H1 (cell line): ENCODE measurements at regions not wholly inside any gene's neighbourhood (a gene's known extent, or its start where the extent isn't known, plus 50 kb on each side); places are given as distances from the start of the nearest gene placed in this dataset.

Source experiments
- CTCF ChIA-PET: fragments of 300-600 bp; sonication (Branson Sonifier 250); formaldehyde crosslinking; loops from one replicate; lab custom pipeline; 2021; ENCODE audit not compliant: partially characterized antibody; lab: Charles Lee
- POLR2A ChIA-PET: fragments of 300-600 bp; sonication (Branson Sonifier 250); formaldehyde crosslinking; loops from one replicate; lab custom pipeline; 2021; ENCODE audit warnings: inconsistent platforms; ENCODE audit not compliant: partially characterized antibody; lab: Charles Lee
- DNase-seq, 2 experiments: peaks; one replicate each; pipeline versions ENCODE4 v3.0.0 to v3.0.0-alpha.2; 2010 to 2022; ENCODE audit warnings: low spot score in 2 of 2, low read depth in 1 of 2, mixed read lengths in 1 of 2
- FAIRE-seq: peaks from 2 replicates; lab custom pipeline; 2011; peaks lifted over from hg19 to GRCh38; lab: Jason Lieb, UNC
- H2AFZ ChIP-seq: 2 replicates; pipeline ENCODE4 v1.8.1; 2012; ENCODE audit warnings: low read length, inconsistent platforms
- H2AK5ac ChIP-seq: 2 replicates; pipeline ENCODE4 v1.6.1; 2013; ENCODE audit warnings: low read depth, low read length
- H2BK120ac ChIP-seq: replicated peaks from 2 replicates; pipeline ENCODE3; 2013; ENCODE audit warnings: low read depth, low read length, inconsistent platforms
- H2BK12ac ChIP-seq: 2 replicates; pipeline ENCODE4 v1.6.1; 2013; ENCODE audit warnings: low read depth, low read length
- H2BK15ac ChIP-seq: 2 replicates; pipeline ENCODE4 v1.6.1; 2013; ENCODE audit warnings: low read length
- H2BK20ac ChIP-seq: 2 replicates; pipeline ENCODE4 v1.6.1; 2013; ENCODE audit warnings: low read length
- H2BK5ac ChIP-seq: 2 replicates; pipeline ENCODE4 v1.6.1; 2013; ENCODE audit warnings: low read depth, low read length
- H3K14ac ChIP-seq: 2 replicates; pipeline ENCODE4 v1.6.1; 2013; ENCODE audit warnings: inconsistent platforms; ENCODE audit not compliant: insufficient read length
- H3K18ac ChIP-seq: 2 replicates; pipeline ENCODE4 v1.6.1; 2013; ENCODE audit warnings: low read length; ENCODE audit errors: extremely low read depth
- H3K23ac ChIP-seq: 2 replicates; pipeline ENCODE4 v1.6.1; 2013; ENCODE audit warnings: inconsistent platforms; ENCODE audit not compliant: insufficient read length
- H3K23me2 ChIP-seq: 2 replicates; pipeline ENCODE4 v1.6.1; 2013; ENCODE audit warnings: low read depth, low read length
- H3K27ac ChIP-seq: 2 replicates; pipeline ENCODE4 v1.6.1; 2011; ENCODE audit warnings: low read depth, low read length, inconsistent platforms
- H3K27me3 ChIP-seq, 4 experiments: replicated peaks in 1 of 4; 1 replicate in 1 of 4; 2 replicates in 3 of 4; pipeline versions ENCODE4 v1.6.1 to v1.8.1; 2011 to 2013; ENCODE audit warnings: low read length in 3 of 4, mild to moderate bottlenecking in 3 of 4, inconsistent platforms in 2 of 4, mixed read lengths in 2 of 4, moderate library complexity in 1 of 4; ENCODE audit not compliant: control insufficient read depth in 3 of 4, insufficient read depth in 3 of 4; ENCODE audit errors: extremely low read depth in 1 of 4
- H3K36me3 ChIP-seq, 4 experiments: 2 replicates each; pipeline versions ENCODE4 v1.6.1 to v1.8.1; 2011 to 2013; ENCODE audit warnings: mild to moderate bottlenecking in 4 of 4, low read length in 3 of 4, moderate library complexity in 2 of 4, control low read depth in 1 of 4, inconsistent platforms in 1 of 4; ENCODE audit not compliant: insufficient read depth in 4 of 4, control insufficient read depth in 2 of 4
- H3K4ac ChIP-seq: replicated peaks from 2 replicates; pipeline ENCODE3; 2013; ENCODE audit warnings: low read length, low read depth, mixed read lengths, inconsistent platforms; ENCODE audit not compliant: insufficient read length
- H3K4me1 ChIP-seq, 4 experiments: replicated peaks in 1 of 4; 1 replicate in 1 of 4; 2 replicates in 3 of 4; pipeline versions ENCODE4 v1.6.1 to v1.8.1; 2011 to 2013; ENCODE audit warnings: low read length in 3 of 4, inconsistent platforms in 2 of 4, mixed read lengths in 1 of 4; ENCODE audit not compliant: insufficient read depth in 4 of 4, control insufficient read depth in 3 of 4
- H3K4me2 ChIP-seq, 2 experiments: 2 replicates each; pipeline versions ENCODE4 v1.6.1 to v1.8.1; 2011 to 2013; ENCODE audit warnings: low read depth in 2 of 2, low read length in 2 of 2, control low read depth in 1 of 2, inconsistent platforms in 1 of 2, mild to moderate bottlenecking in 1 of 2; ENCODE audit not compliant: insufficient read depth in 1 of 2
- H3K4me3 ChIP-seq, 4 experiments: fragments of 200-600, 300-600 bp in 1 of 4; sonication (generic), shearing (Covaris generic), sonication (Bioruptor Twin) in 1 of 4; 2 replicates each; pipeline versions ENCODE4 v1.5.1 to v1.8.1; 2011 to 2016; ENCODE audit warnings: low read length in 4 of 4, low read depth in 3 of 4, control low read depth in 2 of 4, inconsistent platforms in 2 of 4, mild to moderate bottlenecking in 2 of 4, mixed read lengths in 1 of 4, moderate library complexity in 1 of 4; ENCODE audit not compliant: insufficient read depth in 2 of 4; ENCODE audit errors: extremely low read depth in 1 of 4
- H3K56ac ChIP-seq: replicated peaks from 2 replicates; pipeline ENCODE3; 2013; ENCODE audit warnings: low read depth, mild to moderate bottlenecking, mixed read lengths, low read length, inconsistent platforms; ENCODE audit not compliant: insufficient read length
- H3K79me1 ChIP-seq: 2 replicates; pipeline ENCODE4 v1.6.1; 2013; ENCODE audit warnings: low read depth, low read length, control low read depth
- H3K79me2 ChIP-seq, 2 experiments: 2 replicates each; pipeline versions ENCODE4 v1.6.1 to v1.8.1; 2012 to 2013; ENCODE audit warnings: low read length in 2 of 2, mild to moderate bottlenecking in 2 of 2, inconsistent platforms in 1 of 2; ENCODE audit not compliant: insufficient read depth in 2 of 2, control insufficient read depth in 1 of 2
- H3K9ac ChIP-seq, 4 experiments: replicated peaks in 1 of 4; 1 replicate in 1 of 4; 2 replicates in 3 of 4; pipeline versions ENCODE4 v1.6.1 to v1.8.1; 2011 to 2013; ENCODE audit warnings: low read depth in 3 of 4, low read length in 3 of 4, control low read depth in 2 of 4, mild to moderate bottlenecking in 2 of 4, moderate library complexity in 2 of 4, inconsistent platforms in 1 of 4; ENCODE audit errors: extremely low read depth in 1 of 4
- H3K9me3 ChIP-seq, 2 experiments: 2 replicates each; pipeline versions ENCODE4 v1.6.1 to v1.8.1; 2012 to 2013; ENCODE audit warnings: mild to moderate bottlenecking in 2 of 2, moderate library complexity in 2 of 2, control low read depth in 1 of 2, inconsistent platforms in 1 of 2, low read depth in 1 of 2, low read length in 1 of 2, mixed read lengths in 1 of 2; ENCODE audit not compliant: insufficient read depth in 2 of 2
- H4K20me1 ChIP-seq, 2 experiments: replicated peaks in 1 of 2; 2 replicates each; pipeline versions ENCODE3 to v1.8.1; 2011 to 2013; ENCODE audit warnings: inconsistent platforms in 2 of 2, low read length in 2 of 2, mild to moderate bottlenecking in 1 of 2; ENCODE audit not compliant: insufficient read depth in 2 of 2, control insufficient read depth in 1 of 2
- H4K5ac ChIP-seq: 2 replicates; pipeline ENCODE4 v1.6.1; 2013; ENCODE audit warnings: low read length, low read depth, mixed read lengths, inconsistent platforms; ENCODE audit not compliant: insufficient read length
- H4K8ac ChIP-seq: 2 replicates; pipeline ENCODE4 v1.8.0; 2013; ENCODE audit warnings: mild to moderate bottlenecking, moderate library complexity, low read length, inconsistent platforms; ENCODE audit not compliant: insufficient read depth; ENCODE audit errors: extremely low read depth
- H4K91ac ChIP-seq: replicated peaks from 2 replicates; pipeline ENCODE3; 2013; ENCODE audit warnings: low read length, mixed read lengths, inconsistent platforms; ENCODE audit not compliant: insufficient read length
- ASH2L ChIP-seq: fragments of 200-600, 300-600 bp; sonication (generic); IDR thresholded peaks from one replicate; pipeline ENCODE4 v1.7.1; 2017; ENCODE audit warnings: low read length
- CBX8 ChIP-seq: fragments of 300-800, 300-1000 bp; sonication (generic); IDR thresholded peaks from 2 replicates; pipeline ENCODE4 v1.7.1; 2016; ENCODE audit warnings: low read depth, low read length, borderline replicate concordance
- CEBPB ChIP-seq: IDR thresholded peaks from 2 replicates; pipeline ENCODE4 v1.6.1; 2012; ENCODE audit warnings: low read depth, low read length
- EZH2 ChIP-seq: fragments of 200-600 bp; sonication (generic); IDR thresholded peaks from 2 replicates; pipeline ENCODE4 v1.7.1; 2012; ENCODE audit warnings: low read depth, mild to moderate bottlenecking, moderate library complexity, low read length, inconsistent platforms; ENCODE audit not compliant: severe bottlenecking
- FOSL1 ChIP-seq: IDR thresholded peaks from 2 replicates; pipeline ENCODE4 v1.6.1; 2011; ENCODE audit warnings: mild to moderate bottlenecking, low read depth, low read length, moderate library complexity; ENCODE audit not compliant: insufficient read depth
- KDM1A ChIP-seq: fragments of 200-600, 300-600 bp; sonication (generic); IDR thresholded peaks from 2 replicates; pipeline ENCODE4 v1.7.1; 2016; ENCODE audit warnings: mild to moderate bottlenecking, low read length, borderline replicate concordance
- RAD21 ChIP-seq, 2 experiments: IDR thresholded peaks in 1 of 2; conservative IDR thresholded peaks in 1 of 2; 2 replicates each; pipeline ENCODE4 v1.6.1; 2011; ENCODE audit warnings: low read depth in 2 of 2, low read length in 2 of 2, improper control_type of control experiment in 1 of 2, inconsistent platforms in 1 of 2, mild to moderate bottlenecking in 1 of 2, moderate library complexity in 1 of 2
- RFX5 ChIP-seq: IDR thresholded peaks from 2 replicates; pipeline ENCODE4 v1.6.1; 2011; ENCODE audit warnings: low read depth, low read length, improper control_type of control experiment, borderline replicate concordance
- TAF1 ChIP-seq: IDR thresholded peaks from 2 replicates; pipeline ENCODE4 v1.6.1; 2011; ENCODE audit warnings: mild to moderate bottlenecking, low read depth, low read length
- WGBS, 2 experiments: shearing (Covaris generic) in 1 of 2; methylation state at CpG; one replicate each; pipeline versions ENCODE4 v1.1.6 to v1.1.7; 2013 to 2015; ENCODE audit warnings: low lambda C conversion rate in 2 of 2, mixed read lengths in 2 of 2, inconsistent platforms in 1 of 2, low coverage in 1 of 2, missing lambda C conversion rate in 1 of 2; ENCODE audit not compliant: insufficient replicate concordance in 2 of 2, insufficient coverage in 1 of 2, insufficient read length in 1 of 2; ENCODE audit errors: extremely low coverage in 1 of 2, missing lambda C conversion rate in 1 of 2; 5-methylcytosine and 5-hydroxymethylcytosine counted together
- TF ChIP-seq, protein P1 (sequence below): IDR thresholded peaks from 2 replicates; pipeline ENCODE4 v1.6.1; 2012; ENCODE audit warnings: low read length, inconsistent platforms

DNA sequence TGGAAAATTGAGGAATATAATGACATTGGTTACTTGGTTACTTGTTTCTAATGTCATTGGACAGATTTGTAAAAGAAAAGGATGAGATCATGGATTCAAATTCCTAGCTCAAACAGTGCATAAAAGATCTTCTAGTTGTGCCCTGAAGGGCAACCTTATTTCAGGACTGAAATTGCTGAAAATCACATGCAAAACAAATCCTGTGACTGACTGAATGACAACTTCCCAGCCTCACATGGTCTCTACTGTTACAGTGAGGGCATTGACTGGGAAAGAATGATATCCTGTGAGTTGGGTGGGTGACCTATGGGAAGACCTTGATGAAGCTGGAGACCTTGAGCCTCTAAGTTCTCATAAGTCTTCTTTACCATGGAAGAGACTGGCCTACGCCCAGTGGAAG, 90.4 kb upstream of the HAAO start:
- no peaks in the 10 kb centered on the region for H3K4me1 ChIP-seq
- H4K5ac ChIP-seq, result no peak overlapping the region
- H2BK15ac ChIP-seq, result no peak overlapping the region
- H2AFZ ChIP-seq, result no peak overlapping the region
- no peak overlapping the region for H3K23ac ChIP-seq
- no peaks in the 10 kb centered on the region for H3K27me3 ChIP-seq
- H4K91ac ChIP-seq, result no peak overlapping the region
- no peak overlapping the region for H2BK12ac ChIP-seq
- no peaks in the 10 kb centered on the region for H3K9me3 ChIP-seq
- peaks cover 1% of the 10 kb centered on the region; the same call in 1 of the 2 replicates for H3K23me2 ChIP-seq
- no peaks in the 10 kb centered on the region for H3K36me3 ChIP-seq
- H3K4me3 ChIP-seq, result no peak overlapping the region
- H4K20me1 ChIP-seq, result no peaks in the 10 kb centered on the region
- no peaks in the 10 kb centered on the region for H3K79me2 ChIP-seq
- no peak overlapping the region for H3K9ac ChIP-seq
- H3K79me1 ChIP-seq, result no peaks in the 10 kb centered on the region
- H3K27ac ChIP-seq, result no peak overlapping the region
- no peak overlapping the region for H2AK5ac ChIP-seq
- H3K4ac ChIP-seq, result no peak overlapping the region
- 80% methylated on average over 1 of the region's 1 CpG; no CpG with 5 or more reads in 1 of the 2 experiments for WGBS, 2 experiments
- FAIRE-seq (no peak), DNase-seq (no peak)
- H3K18ac ChIP-seq, result no peak overlapping the region
- CTCF ChIA-PET, result interaction anchor here (0.6 to 4.0 kb wide), 7 partner anchors 12 to 334 kb away, joined by 3 to 22 read pairs (median 3); no protein-coding TSS in a partner anchor
- H3K4me2 ChIP-seq, result no peak overlapping the region
- H4K8ac ChIP-seq, result no peak overlapping the region
- H2BK5ac ChIP-seq, result no peak overlapping the region
- H3K14ac ChIP-seq, result no peak overlapping the region
- POLR2A ChIA-PET, result no interaction called here
- no peak overlapping the region for H3K56ac ChIP-seq
- no peak overlapping the region for H2BK20ac ChIP-seq
- H2BK120ac ChIP-seq, result no peak overlapping the region
- no peak for TF ChIP-seq KDM1A
- no peak for TF ChIP-seq ASH2L
- TF ChIP-seq TAF1, result no peak
- no peak for TF ChIP-seq RAD21 (IDR thresholded peaks at IDR 0.05 in 1 of 2, conservative IDR thresholded peaks at IDR 0.05 in 1 of 2; ENCODE audit: low read depth in 2 of 2, low read length in 2 of 2)
- no peak for TF ChIP-seq FOSL1
- no peak for TF ChIP-seq CBX8
- TF ChIP-seq RFX5, result no peak
- TF ChIP-seq, protein P1, sequence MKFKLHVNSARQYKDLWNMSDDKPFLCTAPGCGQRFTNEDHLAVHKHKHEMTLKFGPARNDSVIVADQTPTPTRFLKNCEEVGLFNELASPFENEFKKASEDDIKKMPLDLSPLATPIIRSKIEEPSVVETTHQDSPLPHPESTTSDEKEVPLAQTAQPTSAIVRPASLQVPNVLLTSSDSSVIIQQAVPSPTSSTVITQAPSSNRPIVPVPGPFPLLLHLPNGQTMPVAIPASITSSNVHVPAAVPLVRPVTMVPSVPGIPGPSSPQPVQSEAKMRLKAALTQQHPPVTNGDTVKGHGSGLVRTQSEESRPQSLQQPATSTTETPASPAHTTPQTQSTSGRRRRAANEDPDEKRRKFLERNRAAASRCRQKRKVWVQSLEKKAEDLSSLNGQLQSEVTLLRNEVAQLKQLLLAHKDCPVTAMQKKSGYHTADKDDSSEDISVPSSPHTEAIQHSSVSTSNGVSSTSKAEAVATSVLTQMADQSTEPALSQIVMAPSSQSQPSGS, result no peak
- TF ChIP-seq EZH2, result no peak
- TF ChIP-seq CEBPB, result no peak
